Bronchial epithelial cell (primary cell): ENCODE measurements at regions not wholly inside any gene's neighbourhood (a gene's known extent, or its start where the extent isn't known, plus 50 kb on each side); places are given as distances from the start of the nearest gene placed in this dataset.

ENCODE experiments used
- DNase-seq: peaks from one replicate; pipeline ENCODE4 v3.0.0-alpha.2; 2010; ENCODE audit warnings: low read depth
- FAIRE-seq: peaks from 2 replicates; lab custom pipeline; 2011; peaks lifted over from hg19 to GRCh38; lab: Jason Lieb, UNC
- H3K27me3 ChIP-seq: 2 replicates; pipeline ENCODE4 v1.5.1; 2011; ENCODE audit warnings: low read length; ENCODE audit not compliant: control insufficient read depth, insufficient read depth
- H3K36me3 ChIP-seq: 2 replicates; pipeline ENCODE4 v1.5.1; 2011; ENCODE audit warnings: low read length; ENCODE audit not compliant: control insufficient read depth, insufficient read depth
- H3K4me3 ChIP-seq: 2 replicates; pipeline ENCODE4 v1.5.1; 2011; ENCODE audit warnings: mild to moderate bottlenecking, low read depth, low read length, control low read depth
- CTCF ChIP-seq: IDR thresholded peaks from 2 replicates; pipeline ENCODE4 v1.5.1; 2011; ENCODE audit warnings: mild to moderate bottlenecking, moderate library complexity, low read length, control low read depth, inconsistent platforms; ENCODE audit not compliant: insufficient read depth, severe bottlenecking

GRCh38 chr11:43575913-43576310, 104.6 kb upstream of the HSD17B12 start:
- Histone ChIP-seq H3K4me3 (no peak overlapping the region), H3K36me3 (no peaks in the 10 kb centered on the region), H3K27me3 (peaks cover 59% of the 10 kb centered on the region)
- no peak for FAIRE-seq
- no peak for DNase-seq
- TF ChIP-seq CTCF: no peak

GRCh38 chr11:43576320-43576802, 104.2 kb upstream of the HSD17B12 start:
- peaks cover 63% of the 10 kb centered on the region for H3K27me3 ChIP-seq
- H3K4me3 ChIP-seq: no peak overlapping the region
- no peak for TF ChIP-seq CTCF
- FAIRE-seq (no peak), DNase-seq (no peak)
- H3K36me3 ChIP-seq: no peaks in the 10 kb centered on the region

- peak; percentile 46 for TF ChIP-seq CTCF
- no peak for FAIRE-seq
- Histone ChIP-seq H3K4me3 (no peak overlapping the region), H3K36me3 (no peaks in the 10 kb centered on the region), H3K27me3 (peaks cover 66% of the 10 kb centered on the region)
- DNase-seq: peak; percentile 32
These were observed 103.6 kb upstream of the HSD17B12 start for GRCh38 chr11:43576803-43577521.

DNA sequence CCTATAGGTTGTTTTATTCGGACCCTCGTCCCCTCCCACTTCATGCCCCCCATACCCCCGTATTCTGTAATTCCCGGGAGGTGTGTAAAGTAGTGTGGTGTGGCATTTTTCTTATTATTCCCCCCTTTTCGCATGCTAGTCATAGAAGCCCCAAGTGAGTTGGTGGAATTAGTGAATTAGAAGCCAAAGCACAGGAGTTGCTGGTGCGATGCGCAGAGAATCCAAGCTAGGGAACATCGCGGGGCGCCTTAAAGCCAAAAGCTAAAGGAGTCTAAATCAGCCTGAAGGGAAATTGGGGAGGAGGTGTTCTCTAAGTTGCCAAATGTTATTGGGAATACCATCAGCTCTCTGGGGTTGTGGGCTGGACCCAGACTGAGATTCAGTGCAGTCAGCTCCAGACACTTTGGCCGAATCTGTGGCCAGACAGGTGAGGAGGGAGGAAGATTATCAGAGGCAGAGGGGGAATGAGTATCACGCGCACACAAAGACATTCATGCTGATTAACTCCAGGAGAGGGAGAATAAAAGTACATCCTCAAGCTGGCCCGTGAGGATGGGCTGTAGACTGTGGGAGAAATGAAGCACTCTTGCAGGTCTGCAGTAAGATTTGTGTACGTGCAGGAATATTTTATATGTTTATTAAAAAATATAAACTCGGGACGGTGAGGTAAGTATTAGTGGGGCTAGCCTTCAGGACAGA, 102.8 kb upstream of the HSD17B12 start:
- no peak for DNase-seq
- Histone ChIP-seq H3K27me3 (peaks cover 72% of the 10 kb centered on the region), H3K36me3 (no peaks in the 10 kb centered on the region), H3K4me3 (no peak overlapping the region)
- FAIRE-seq: no peak
- no peak for TF ChIP-seq CTCF

DNA sequence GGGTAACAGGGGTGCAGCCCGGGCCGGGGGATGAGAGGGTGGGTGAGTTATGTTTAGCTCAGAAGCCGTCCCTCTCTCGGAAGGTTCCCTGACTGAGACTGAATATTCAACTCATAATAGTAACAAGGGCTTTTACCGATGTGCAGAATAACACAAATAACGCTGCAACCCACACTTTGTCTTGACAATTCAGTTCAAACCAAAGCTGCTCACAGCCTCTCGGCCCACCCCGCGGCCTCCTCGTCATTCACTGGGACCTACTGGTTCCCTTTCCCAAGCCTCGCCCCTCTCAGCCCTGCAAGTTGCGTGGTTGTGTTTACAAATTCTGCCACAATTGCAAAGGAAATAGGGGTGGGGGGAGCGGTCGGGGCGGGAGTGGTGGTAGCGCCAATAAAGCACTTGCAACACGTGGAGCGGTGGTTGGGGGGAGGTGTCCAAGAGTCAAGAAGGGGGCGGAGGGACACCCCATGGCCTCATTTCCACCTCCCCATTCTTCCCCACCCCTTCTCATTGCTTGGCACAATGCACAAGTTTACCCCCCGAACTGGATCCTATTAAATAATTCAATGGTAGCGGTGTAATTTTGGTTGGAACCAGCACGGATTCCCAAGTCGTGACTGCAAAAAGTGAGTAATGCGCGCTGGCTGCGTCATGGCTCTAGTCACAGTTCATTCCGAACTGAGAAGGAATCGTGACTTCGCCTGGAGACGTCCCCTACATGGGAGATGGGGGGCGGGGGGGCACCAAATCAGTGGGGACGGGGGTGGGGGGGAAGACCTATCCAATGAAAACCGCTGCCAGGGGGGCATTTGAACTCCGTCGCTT, 102.0 kb upstream of the HSD17B12 start:
- no peak for TF ChIP-seq CTCF
- Histone ChIP-seq H3K36me3 (no peaks in the 10 kb centered on the region), H3K27me3 (peaks cover 73% of the 10 kb centered on the region), H3K4me3 (peak overlapping the region; percentile 39)
- FAIRE-seq (no peak), DNase-seq (peak; percentile 61)
